ENCODE measurements at regions not wholly inside any gene's neighbourhood (a gene's known extent, or its start where the extent isn't known, plus 50 kb on each side); places are given as distances from the start of the nearest gene placed in this dataset.

DNA sequence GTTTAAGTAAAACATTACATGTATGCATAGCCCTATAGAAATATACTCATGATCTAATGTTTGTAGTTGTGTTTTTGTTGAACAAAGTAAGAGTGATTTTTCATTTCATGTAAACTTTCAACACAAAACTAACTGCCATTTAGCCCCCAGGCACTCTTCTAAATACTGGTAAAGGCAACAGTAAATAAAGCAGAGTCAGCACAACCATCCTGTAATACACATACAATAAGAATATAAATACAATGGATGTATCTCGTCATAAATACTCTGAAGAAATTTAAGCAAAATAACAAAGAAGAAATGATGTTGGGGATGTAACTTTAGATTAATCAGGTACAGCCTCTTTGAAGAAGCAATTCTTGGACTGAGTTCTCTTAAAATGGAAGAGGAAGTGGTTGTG is 821.2 kb downstream of the ARAP2 start:
- no peak for DNase-seq (ENCODE audit: low read depth, low spot score)
- no peaks in the 10 kb centered on the region for H3K27me3 ChIP-seq (ENCODE audit: insufficient read depth, insufficient read length)
- H3K9me3 ChIP-seq (ENCODE audit: insufficient read depth, low read length), result no peaks in the 10 kb centered on the region
- no peak overlapping the region for H3K9ac ChIP-seq (ENCODE audit: insufficient read length, low read depth)
- TF ChIP-seq ZNF274 (IDR thresholded peaks at IDR 0.05; ENCODE audit: low read depth, low read length), result no peak
- no peak for TF ChIP-seq SUZ12 (IDR thresholded peaks at IDR 0.05; ENCODE audit: extremely low read depth, insufficient read depth, insufficient read length)
- TF ChIP-seq YY1 (IDR thresholded peaks at IDR 0.05; ENCODE audit: insufficient read depth, insufficient read length), result no peak
- no peak overlapping the region for H3K4me3 ChIP-seq (ENCODE audit: insufficient read length, low read depth)
- no peaks in the 10 kb centered on the region for H3K4me1 ChIP-seq (ENCODE audit: insufficient read depth, insufficient read length)
- H3K36me3 ChIP-seq (ENCODE audit: insufficient read depth, insufficient read length, low read length), result no peaks in the 10 kb centered on the region

DNA sequence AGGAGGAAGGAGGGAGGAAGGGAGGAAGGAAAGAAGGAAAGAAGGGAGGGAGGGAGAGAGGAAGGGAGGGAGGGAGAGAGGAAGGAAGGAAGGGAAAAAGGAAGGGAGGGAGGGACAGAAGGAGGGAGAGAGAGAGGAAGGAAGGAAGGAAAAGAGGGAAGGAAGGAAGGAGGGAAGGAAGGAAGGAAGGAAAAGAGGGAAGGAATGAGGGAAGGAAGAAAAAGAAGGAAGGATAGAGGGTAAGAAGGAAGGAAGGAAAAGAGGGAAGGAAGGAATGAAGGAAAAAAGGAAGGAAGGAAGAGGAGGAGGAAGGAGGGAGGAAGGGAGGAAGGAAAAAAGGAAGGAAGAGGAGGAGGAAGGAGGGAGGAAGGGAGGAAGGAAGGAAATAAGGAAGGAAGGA is 796.8 kb downstream of the ARAP2 start:
- Histone ChIP-seq H3K9me3 (ENCODE audit: insufficient read depth, low read length) (peaks cover 16% of the 10 kb centered on the region; the same call in 1 of the 2 replicates), H3K4me1 (ENCODE audit: insufficient read depth, insufficient read length) (no peaks in the 10 kb centered on the region), H3K4me3 (ENCODE audit: insufficient read length, low read depth) (no peak overlapping the region), H3K36me3 (ENCODE audit: insufficient read depth, insufficient read length, low read length) (no peaks in the 10 kb centered on the region), H3K9ac (ENCODE audit: insufficient read length, low read depth) (no peak overlapping the region), H3K27me3 (ENCODE audit: insufficient read depth, insufficient read length) (no peaks in the 10 kb centered on the region)
- TF ChIP-seq ZNF274 (IDR thresholded peaks at IDR 0.05; ENCODE audit: low read depth, low read length) (no peak), SUZ12 (IDR thresholded peaks at IDR 0.05; ENCODE audit: extremely low read depth, insufficient read depth, insufficient read length) (no peak), YY1 (IDR thresholded peaks at IDR 0.05; ENCODE audit: insufficient read depth, insufficient read length) (no peak)
- DNase-seq (ENCODE audit: low read depth, low spot score), result no peak

DNA sequence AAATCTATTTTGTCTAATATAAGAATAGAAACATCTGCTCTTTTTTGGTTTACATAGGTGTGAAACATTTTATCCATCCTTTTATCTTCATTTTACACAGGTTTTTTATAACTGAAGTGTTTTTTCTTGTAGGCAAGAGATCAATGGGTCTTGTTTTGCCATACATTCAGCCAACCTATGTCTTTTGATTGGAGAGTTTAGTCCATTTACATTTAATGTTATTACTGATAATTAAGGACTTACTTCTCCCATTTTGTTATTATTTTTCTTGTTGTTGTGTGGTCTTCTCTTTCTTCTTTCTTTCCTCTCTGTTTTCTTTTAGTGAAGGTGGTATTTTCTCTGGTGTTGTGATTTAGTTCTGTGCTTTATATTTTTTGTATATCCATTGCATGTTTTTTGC is 785.3 kb downstream of the ARAP2 start:
- Histone ChIP-seq H3K36me3 (ENCODE audit: insufficient read depth, insufficient read length, low read length) (no peaks in the 10 kb centered on the region), H3K9ac (ENCODE audit: insufficient read length, low read depth) (no peak overlapping the region), H3K4me1 (ENCODE audit: insufficient read depth, insufficient read length) (no peaks in the 10 kb centered on the region), H3K9me3 (ENCODE audit: insufficient read depth, low read length) (no peaks in the 10 kb centered on the region), H3K27me3 (ENCODE audit: insufficient read depth, insufficient read length) (no peaks in the 10 kb centered on the region), H3K4me3 (ENCODE audit: insufficient read length, low read depth) (no peak overlapping the region)
- TF ChIP-seq YY1 (IDR thresholded peaks at IDR 0.05; ENCODE audit: insufficient read depth, insufficient read length), result no peak
- no peak for TF ChIP-seq ZNF274 (IDR thresholded peaks at IDR 0.05; ENCODE audit: low read depth, low read length)
- TF ChIP-seq SUZ12 (IDR thresholded peaks at IDR 0.05; ENCODE audit: extremely low read depth, insufficient read depth, insufficient read length), result no peak
- DNase-seq (ENCODE audit: low read depth, low spot score), result no peak

DNA sequence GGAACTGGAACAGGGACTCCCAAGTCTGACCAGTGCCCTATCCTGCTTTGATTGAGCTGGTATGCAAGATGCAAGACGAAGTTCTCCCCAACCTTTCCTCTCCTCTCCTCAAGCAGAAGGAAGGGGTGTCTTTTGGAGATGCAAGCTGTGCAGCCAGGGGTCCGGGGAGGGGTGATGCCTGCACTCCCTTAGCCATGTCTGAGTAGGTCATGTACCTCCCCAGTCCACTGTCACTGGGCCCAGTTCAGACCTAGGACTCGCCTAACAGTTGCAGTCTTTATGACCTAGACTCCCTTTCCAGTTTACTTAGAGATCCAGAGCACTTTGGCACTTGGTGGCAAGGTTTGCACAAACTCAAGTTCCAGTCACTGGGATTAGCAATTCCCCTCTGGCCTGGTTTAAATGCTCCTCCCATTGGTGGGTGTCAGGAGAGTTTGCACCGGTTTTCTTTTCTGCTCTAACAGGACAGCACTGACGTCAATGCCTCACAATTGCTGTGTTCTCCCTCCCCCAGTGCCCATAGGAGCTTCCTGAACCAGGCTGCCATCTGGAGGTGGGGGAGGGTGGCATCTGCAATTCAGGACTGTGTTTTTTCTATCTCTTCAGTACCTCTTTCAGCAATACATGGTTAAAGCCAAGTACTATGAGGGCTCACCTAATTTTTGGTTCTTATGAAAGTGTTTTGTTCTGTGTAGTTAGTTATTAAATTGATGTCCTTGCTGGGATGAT is 782.2 kb downstream of the ARAP2 start:
- Histone ChIP-seq H3K9me3 (ENCODE audit: insufficient read depth, low read length) (no peaks in the 10 kb centered on the region), H3K36me3 (ENCODE audit: insufficient read depth, insufficient read length, low read length) (no peaks in the 10 kb centered on the region), H3K4me3 (ENCODE audit: insufficient read length, low read depth) (no peak overlapping the region), H3K9ac (ENCODE audit: insufficient read length, low read depth) (no peak overlapping the region), H3K4me1 (ENCODE audit: insufficient read depth, insufficient read length) (no peaks in the 10 kb centered on the region), H3K27me3 (ENCODE audit: insufficient read depth, insufficient read length) (no peaks in the 10 kb centered on the region)
- DNase-seq (ENCODE audit: low read depth, low spot score), result no peak
- TF ChIP-seq YY1 (IDR thresholded peaks at IDR 0.05; ENCODE audit: insufficient read depth, insufficient read length) (no peak), SUZ12 (IDR thresholded peaks at IDR 0.05; ENCODE audit: extremely low read depth, insufficient read depth, insufficient read length) (no peak), ZNF274 (IDR thresholded peaks at IDR 0.05; ENCODE audit: low read depth, low read length) (no peak)

DNA sequence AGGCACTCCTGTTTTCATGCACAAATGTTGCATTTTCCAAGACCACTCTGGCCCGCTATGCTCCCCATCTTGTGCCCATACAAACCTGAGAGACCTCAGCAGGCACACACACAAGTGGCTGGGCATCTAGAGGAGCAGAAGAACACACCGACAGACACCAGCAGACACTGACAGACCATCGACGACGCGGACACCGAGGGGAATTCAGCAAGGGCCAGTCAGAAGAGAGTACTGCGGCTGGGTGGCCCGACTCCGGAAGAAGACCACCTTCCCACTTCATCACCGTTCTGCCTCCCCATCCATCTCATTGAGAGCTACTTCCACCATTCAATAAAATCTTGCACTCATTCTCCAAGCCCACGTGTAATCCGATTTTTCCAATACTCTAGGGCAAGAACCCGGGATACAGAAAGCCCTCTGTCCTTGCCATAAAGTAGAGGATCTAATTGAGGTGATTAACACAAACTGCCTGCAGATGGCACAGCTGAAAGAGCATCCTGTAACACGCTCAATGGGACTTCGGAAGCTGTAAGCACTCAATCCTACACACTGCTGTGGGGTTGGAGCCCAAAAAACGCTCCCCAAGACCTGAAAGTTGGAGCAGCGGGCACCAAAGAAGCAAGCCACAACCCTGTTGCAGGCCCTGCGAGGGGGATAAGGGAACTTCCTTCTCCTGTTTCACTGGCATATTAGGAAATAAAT is 780.9 kb downstream of the ARAP2 start:
- H3K4me1 ChIP-seq (ENCODE audit: insufficient read depth, insufficient read length), result no peaks in the 10 kb centered on the region
- H3K36me3 ChIP-seq (ENCODE audit: insufficient read depth, insufficient read length, low read length), result no peaks in the 10 kb centered on the region
- no peaks in the 10 kb centered on the region for H3K27me3 ChIP-seq (ENCODE audit: insufficient read depth, insufficient read length)
- TF ChIP-seq YY1 (IDR thresholded peaks at IDR 0.05; ENCODE audit: insufficient read depth, insufficient read length) (no peak), ZNF274 (IDR thresholded peaks at IDR 0.05; ENCODE audit: low read depth, low read length) (no peak), SUZ12 (IDR thresholded peaks at IDR 0.05; ENCODE audit: extremely low read depth, insufficient read depth, insufficient read length) (no peak)
- DNase-seq (ENCODE audit: low read depth, low spot score), result no peak
- H3K9me3 ChIP-seq (ENCODE audit: insufficient read depth, low read length), result no peaks in the 10 kb centered on the region
- H3K9ac ChIP-seq (ENCODE audit: insufficient read length, low read depth), result no peak overlapping the region
- no peak overlapping the region for H3K4me3 ChIP-seq (ENCODE audit: insufficient read length, low read depth)

DNA sequence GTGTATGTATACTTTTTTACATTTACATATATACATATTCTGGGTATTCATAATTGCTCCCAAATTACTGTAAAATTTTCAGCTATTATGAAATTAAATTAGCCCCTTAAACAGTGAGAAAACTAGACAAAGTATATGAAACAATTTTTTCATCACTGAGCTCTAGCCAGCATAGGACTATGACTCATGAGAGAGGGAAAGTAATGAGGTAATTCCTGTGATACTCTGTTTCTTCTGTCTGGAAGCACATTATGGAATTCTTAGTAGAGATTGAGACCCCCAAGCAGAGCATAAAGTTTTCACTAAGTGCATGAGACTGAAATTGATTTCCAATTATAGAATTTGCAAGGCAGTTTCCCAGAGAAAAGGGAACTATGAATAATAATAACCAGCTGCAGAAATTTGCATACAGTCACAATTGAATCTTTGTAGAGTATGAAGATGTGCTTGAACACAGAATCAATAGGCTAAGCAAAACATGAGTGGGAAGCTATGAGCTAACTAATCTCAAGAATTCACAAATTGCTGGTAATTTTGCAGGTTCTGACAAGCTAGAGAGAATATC is 779.3 kb downstream of the ARAP2 start:
- H3K9ac ChIP-seq (ENCODE audit: insufficient read length, low read depth), result no peak overlapping the region
- TF ChIP-seq ZNF274 (IDR thresholded peaks at IDR 0.05; ENCODE audit: low read depth, low read length) (no peak), YY1 (IDR thresholded peaks at IDR 0.05; ENCODE audit: insufficient read depth, insufficient read length) (no peak), SUZ12 (IDR thresholded peaks at IDR 0.05; ENCODE audit: extremely low read depth, insufficient read depth, insufficient read length) (no peak)
- H3K36me3 ChIP-seq (ENCODE audit: insufficient read depth, insufficient read length, low read length), result no peaks in the 10 kb centered on the region
- no peaks in the 10 kb centered on the region for H3K27me3 ChIP-seq (ENCODE audit: insufficient read depth, insufficient read length)
- no peaks in the 10 kb centered on the region for H3K4me1 ChIP-seq (ENCODE audit: insufficient read depth, insufficient read length)
- no peaks in the 10 kb centered on the region for H3K9me3 ChIP-seq (ENCODE audit: insufficient read depth, low read length)
- no peak for DNase-seq (ENCODE audit: low read depth, low spot score)
- H3K4me3 ChIP-seq (ENCODE audit: insufficient read length, low read depth), result no peak overlapping the region

DNA sequence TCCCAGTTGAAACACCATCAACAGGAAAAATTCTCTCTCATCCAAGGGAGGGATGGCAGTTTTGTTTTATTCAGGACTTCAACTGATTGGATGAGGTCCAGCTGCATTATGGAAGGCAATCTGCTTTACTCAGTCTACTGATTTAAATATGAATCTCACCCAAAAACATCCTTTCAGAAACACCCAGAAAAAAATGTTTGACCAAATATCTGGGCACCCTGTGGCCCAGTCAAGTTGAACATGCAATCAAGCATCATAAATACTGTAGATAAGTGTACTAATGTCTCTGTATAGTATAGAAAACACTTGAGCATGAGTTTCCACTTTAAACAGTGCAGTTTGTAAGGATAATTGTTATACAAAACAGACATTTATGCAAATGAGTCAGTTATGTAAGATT is 753.2 kb downstream of the ARAP2 start:
- Histone ChIP-seq H3K4me3 (ENCODE audit: insufficient read length, low read depth) (no peak overlapping the region), H3K9ac (ENCODE audit: insufficient read length, low read depth) (no peak overlapping the region), H3K36me3 (ENCODE audit: insufficient read depth, insufficient read length, low read length) (no peaks in the 10 kb centered on the region), H3K9me3 (ENCODE audit: insufficient read depth, low read length) (no peaks in the 10 kb centered on the region; the same call in 1 of the 2 replicates), H3K27me3 (ENCODE audit: insufficient read depth, insufficient read length) (no peaks in the 10 kb centered on the region), H3K4me1 (ENCODE audit: insufficient read depth, insufficient read length) (no peaks in the 10 kb centered on the region)
- no peak for DNase-seq (ENCODE audit: low read depth, low spot score)
- TF ChIP-seq ZNF274 (IDR thresholded peaks at IDR 0.05; ENCODE audit: low read depth, low read length), result no peak
- TF ChIP-seq YY1 (IDR thresholded peaks at IDR 0.05; ENCODE audit: insufficient read depth, insufficient read length), result no peak
- TF ChIP-seq SUZ12 (IDR thresholded peaks at IDR 0.05; ENCODE audit: extremely low read depth, insufficient read depth, insufficient read length), result no peak

Data from NT2/D1 (cell line).